Nephron progenitor cell (in vitro differentiated cells): ENCODE measurements at regions not wholly inside any gene's neighbourhood (a gene's known extent, or its start where the extent isn't known, plus 50 kb on each side); places are given as distances from the start of the nearest gene placed in this dataset.

Experiments
- DNase-seq: peaks from one replicate; pipeline ENCODE4 v3.0.0; 2021
- H3K27ac Mint-ChIP-seq: 2 replicates; pipeline ENCODE4 v1.8.0; 2021; ENCODE audit warnings: mild to moderate bottlenecking, moderate library complexity, mixed read lengths
- H3K27me3 Mint-ChIP-seq: 2 replicates; pipeline ENCODE4 v1.8.0; 2021; ENCODE audit warnings: mild to moderate bottlenecking, low read depth, mixed read lengths; ENCODE audit not compliant: poor library complexity
- H3K36me3 Mint-ChIP-seq: 2 replicates; pipeline ENCODE4 v1.8.0; 2021; ENCODE audit warnings: low read depth, mixed read lengths
- H3K4me1 Mint-ChIP-seq: 2 replicates; pipeline ENCODE4 v1.8.0; 2021; ENCODE audit warnings: mixed read lengths
- H3K4me3 Mint-ChIP-seq: 2 replicates; pipeline ENCODE4 v1.8.0; 2021; ENCODE audit warnings: mild to moderate bottlenecking, moderate library complexity, mixed read lengths
- H3K9me3 Mint-ChIP-seq: 2 replicates; pipeline ENCODE4 v1.8.0; 2021; ENCODE audit warnings: mild to moderate bottlenecking, moderate library complexity, mixed read lengths
- CTCF ChIP-seq: fragments of 200-600 bp; sonication (generic); IDR thresholded peaks from 2 replicates; pipeline ENCODE4 v1.5.0; 2021; ENCODE audit warnings: antibody characterized with exemption

GRCh38 chr15:77695961-77696582 is 63.4 kb upstream of the LINGO1 start:
- DNase-seq, result no peak
- Mint-ChIP-seq H3K27ac (no peak overlapping the region), H3K4me1 (peaks cover 4% of the 10 kb centered on the region), H3K27me3 (peaks cover 38% of the 10 kb centered on the region), H3K4me3 (no peak overlapping the region), H3K36me3 (no peaks in the 10 kb centered on the region), H3K9me3 (no peaks in the 10 kb centered on the region)
- no peak for TF ChIP-seq CTCF

GRCh38 chr15:77695548-77695947 is 62.8 kb upstream of the LINGO1 start:
- no peak for DNase-seq
- no peak for TF ChIP-seq CTCF
- Mint-ChIP-seq H3K9me3 (no peaks in the 10 kb centered on the region), H3K27me3 (peaks cover 42% of the 10 kb centered on the region), H3K4me1 (peaks cover 4% of the 10 kb centered on the region), H3K27ac (no peak overlapping the region), H3K4me3 (no peak overlapping the region), H3K36me3 (no peaks in the 10 kb centered on the region)

- Mint-ChIP-seq H3K9me3 (no peaks in the 10 kb centered on the region), H3K4me1 (peaks cover 7% of the 10 kb centered on the region), H3K36me3 (no peaks in the 10 kb centered on the region), H3K27me3 (peaks cover 54% of the 10 kb centered on the region), H3K27ac (no peak overlapping the region), H3K4me3 (no peak overlapping the region)
- no peak for TF ChIP-seq CTCF
- no peak for DNase-seq
Measured at GRCh38 chr15:77693576-77693975, 60.9 kb upstream of the LINGO1 start.

- no peak for TF ChIP-seq CTCF
- Mint-ChIP-seq H3K27me3 (peaks cover 59% of the 10 kb centered on the region), H3K9me3 (no peaks in the 10 kb centered on the region), H3K36me3 (no peaks in the 10 kb centered on the region), H3K4me3 (no peak overlapping the region), H3K4me1 (peaks cover 14% of the 10 kb centered on the region), H3K27ac (no peak overlapping the region)
- no peak for DNase-seq
Measured at GRCh38 chr15:77692614-77693013, 59.9 kb upstream of the LINGO1 start.

GRCh38 chr15:77691607-77692006 is 58.9 kb upstream of the LINGO1 start:
- peaks cover 14% of the 10 kb centered on the region for H3K4me1 Mint-ChIP-seq
- H3K4me3 Mint-ChIP-seq, result no peak overlapping the region
- no peak overlapping the region for H3K27ac Mint-ChIP-seq
- DNase-seq, result no peak
- H3K27me3 Mint-ChIP-seq, result peaks cover 57% of the 10 kb centered on the region
- H3K36me3 Mint-ChIP-seq, result no peaks in the 10 kb centered on the region
- no peaks in the 10 kb centered on the region for H3K9me3 Mint-ChIP-seq
- no peak for TF ChIP-seq CTCF

GRCh38 chr15:77689821-77690220 is 57.1 kb upstream of the LINGO1 start:
- H3K4me1 Mint-ChIP-seq, result peaks cover 14% of the 10 kb centered on the region
- no peak overlapping the region for H3K27ac Mint-ChIP-seq
- H3K36me3 Mint-ChIP-seq, result no peaks in the 10 kb centered on the region
- no peak for DNase-seq
- no peak overlapping the region for H3K4me3 Mint-ChIP-seq
- H3K27me3 Mint-ChIP-seq, result peaks cover 61% of the 10 kb centered on the region
- no peaks in the 10 kb centered on the region for H3K9me3 Mint-ChIP-seq
- TF ChIP-seq CTCF, result no peak
